HG03460 (cell line): ENCODE measurements at regions not wholly inside any gene's neighbourhood (a gene's known extent, or its start where the extent isn't known, plus 50 kb on each side); places are given as distances from the start of the nearest gene placed in this dataset.
"Not testable (repeated sequence)": the region's sequence is repeated elsewhere in the genome, so short reads cannot be mapped to it uniquely, and the experiment has no call there.

Experiments
- ATAC-seq: cut with Tn5 transposase; IDR thresholded peaks from one replicate; pipeline ENCODE4 v1.9.1; 2021; ENCODE audit not compliant: unreplicated experiment

DNA sequence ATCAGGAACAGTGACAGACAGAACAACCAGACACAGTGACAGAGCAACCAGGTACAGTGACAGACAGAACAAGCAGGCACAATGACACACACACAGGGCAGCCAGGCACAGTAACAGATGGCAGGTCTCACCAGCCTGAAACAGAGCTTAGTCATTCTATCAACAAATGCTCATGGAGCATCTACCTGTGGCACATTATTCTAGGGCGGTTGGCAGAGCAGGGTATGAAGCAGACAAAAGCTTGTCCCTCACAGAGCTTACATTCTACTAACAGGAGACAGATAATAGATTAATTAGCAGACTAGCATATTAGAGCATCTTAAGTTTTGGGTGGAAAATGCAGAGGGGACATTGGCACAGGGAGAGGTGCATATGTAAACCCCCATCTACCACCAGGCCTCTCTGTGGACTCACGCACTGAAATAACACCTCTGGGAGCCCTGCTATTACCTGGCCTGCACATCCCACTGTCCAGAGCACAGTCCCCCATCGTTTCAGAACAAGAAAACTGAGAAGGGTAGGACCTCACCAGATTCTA, 64.1 kb upstream of the RAB6C start:
- ATAC-seq: no peak

DNA sequence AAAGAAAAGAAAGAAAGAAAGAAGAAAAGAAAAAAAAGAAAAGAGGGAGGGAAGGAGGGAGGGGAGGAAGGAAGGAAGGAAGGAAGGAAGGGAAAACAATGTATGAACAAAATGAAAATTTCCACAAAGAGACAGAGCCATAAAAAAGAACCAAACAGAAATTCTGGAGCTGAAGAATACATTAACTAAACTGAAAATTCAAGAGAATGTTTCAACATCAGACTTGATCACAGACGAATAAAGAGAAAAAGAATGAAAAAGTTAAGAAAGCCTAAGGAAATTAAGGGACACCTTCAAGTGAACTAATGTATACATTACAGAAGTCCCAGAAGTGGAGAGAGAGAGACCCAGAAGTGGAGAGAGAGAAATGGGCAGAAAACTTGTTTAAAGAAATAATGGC, 60.9 kb upstream of the RAB6C start:
- ATAC-seq: no peak

DNA sequence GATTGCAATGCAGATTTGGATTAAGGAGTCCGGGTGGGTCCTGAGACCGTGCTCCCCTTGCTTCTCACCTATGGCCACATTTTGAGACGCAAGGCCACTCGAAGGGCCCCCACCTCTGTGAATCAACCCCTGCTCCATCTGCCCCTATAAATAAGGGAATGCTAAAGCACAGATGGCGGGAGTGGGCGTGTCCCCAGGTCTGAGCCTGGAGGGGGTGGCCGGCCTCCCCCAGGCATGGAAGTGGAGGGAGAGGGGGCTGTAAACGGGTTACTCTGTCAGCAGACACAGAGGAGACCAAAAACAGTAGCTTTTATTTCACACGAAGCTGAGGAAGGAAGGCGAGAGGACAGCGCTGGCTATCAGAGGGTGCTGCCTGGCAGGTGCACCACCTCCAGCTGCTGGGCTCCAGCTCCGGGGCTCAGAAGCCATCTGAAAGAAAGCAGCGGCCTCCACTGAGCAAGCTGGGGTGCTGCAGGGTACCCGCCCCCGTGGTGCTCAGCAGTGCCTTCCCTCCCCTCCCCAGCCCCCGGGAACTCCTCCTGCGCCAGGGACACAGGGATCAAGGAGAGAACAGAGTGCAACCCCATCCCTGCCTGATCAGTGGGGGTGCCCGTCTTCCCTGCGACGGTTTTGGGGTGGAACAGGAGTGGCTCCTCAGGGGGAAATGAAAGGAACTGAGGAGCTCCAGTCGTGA, 56.7 kb upstream of the RAB6C start:
- ATAC-seq: no peak

DNA sequence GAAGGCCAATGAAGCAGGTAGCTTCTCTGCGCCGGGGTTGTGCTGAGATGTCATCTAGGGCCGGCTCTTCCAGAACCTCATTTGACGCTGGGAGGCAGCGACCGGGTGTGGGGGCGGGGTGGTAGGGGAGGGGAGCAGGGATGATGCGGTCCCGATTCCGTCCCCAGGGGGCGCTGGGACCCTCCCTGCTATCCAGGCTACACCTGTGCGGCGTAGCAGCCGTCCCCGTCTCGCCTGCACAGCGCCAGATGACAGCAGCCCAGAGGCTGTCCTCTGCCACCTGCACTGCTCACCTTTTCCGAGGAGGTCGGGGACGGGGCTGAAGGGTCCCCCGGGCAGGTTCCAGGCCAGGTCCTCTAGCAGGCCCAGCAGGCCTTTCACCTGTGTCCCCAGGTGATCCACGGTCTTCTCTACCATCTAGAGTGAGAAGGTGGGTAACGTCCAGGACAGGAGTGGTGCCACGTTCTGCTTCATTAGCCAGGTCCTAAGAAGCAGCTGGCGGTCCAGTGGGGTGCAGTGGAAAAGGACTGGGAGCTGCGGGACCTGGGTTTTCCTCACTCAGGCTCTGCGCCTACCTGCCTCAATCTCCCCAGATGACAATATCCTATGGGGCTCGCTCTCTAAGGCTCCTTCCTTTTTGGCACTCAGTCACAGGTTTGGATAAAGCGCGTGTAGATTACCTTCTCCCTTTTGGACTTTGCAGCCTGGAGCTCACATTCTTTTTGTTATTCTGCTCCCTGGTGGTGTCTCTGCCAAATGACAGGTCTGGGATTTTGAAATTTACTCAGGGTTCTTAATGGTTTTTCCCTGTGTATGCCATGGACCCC, 56.0 kb upstream of the RAB6C start:
- no peak for ATAC-seq

DNA sequence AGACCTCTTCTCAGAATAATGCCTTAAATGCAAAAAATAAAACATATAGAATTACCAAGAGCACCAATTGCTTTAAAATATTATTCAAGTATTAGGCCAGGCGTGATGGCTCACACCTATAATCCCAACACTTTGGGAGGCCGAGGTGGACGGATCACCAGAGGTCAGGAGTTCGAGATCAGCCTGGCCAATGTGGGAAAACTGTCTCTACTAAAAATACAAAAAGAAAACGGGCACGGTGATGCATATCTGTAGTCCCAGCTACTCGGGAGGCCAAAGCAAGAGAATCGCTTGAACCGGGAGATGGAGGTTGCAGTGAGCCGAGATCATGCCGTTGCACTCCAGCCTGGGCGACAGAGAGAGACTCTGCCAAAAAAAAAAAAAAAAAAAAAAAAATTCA, 55.4 kb upstream of the RAB6C start:
- not testable (repeated sequence) for ATAC-seq

DNA sequence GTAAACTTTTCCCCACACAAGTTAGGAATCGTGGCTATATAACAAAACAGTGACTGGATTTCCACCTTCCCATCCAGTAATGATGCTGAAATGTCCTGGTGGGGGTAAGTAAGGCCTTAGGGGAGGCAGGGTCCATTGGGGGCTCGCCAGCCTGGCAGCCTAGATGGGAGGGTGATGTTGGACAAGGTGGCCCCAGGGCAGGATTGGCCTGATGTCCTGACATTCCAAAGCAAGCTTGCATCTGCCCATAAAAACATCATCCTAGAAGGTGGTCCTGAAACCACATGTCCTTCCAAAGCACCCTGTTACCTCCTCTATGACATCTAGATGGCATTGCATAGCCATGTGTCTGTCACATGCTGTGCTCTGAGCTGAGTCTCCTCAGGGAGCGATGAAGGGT, 54.1 kb upstream of the RAB6C start:
- ATAC-seq: no peak

DNA sequence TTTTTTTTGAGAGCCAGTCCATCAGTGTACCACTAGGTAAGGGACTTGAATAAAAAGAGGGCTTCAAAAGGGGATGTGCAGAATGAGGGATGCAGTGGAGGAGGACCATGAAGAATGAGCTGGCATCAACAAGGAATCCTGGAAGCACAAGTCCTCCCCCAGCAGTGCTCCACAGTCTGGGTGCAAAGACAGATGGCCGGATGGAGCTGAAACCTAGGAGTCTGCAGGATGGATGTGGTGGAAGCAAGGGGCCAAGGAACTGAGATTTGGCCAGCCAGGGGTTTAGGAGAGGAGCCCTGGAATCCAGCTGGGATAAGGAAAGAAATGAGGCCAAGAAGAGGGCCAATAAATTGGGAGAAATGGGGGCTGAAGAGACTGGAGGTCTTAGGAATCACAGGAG, 51.8 kb upstream of the RAB6C start:
- no peak for ATAC-seq

DNA sequence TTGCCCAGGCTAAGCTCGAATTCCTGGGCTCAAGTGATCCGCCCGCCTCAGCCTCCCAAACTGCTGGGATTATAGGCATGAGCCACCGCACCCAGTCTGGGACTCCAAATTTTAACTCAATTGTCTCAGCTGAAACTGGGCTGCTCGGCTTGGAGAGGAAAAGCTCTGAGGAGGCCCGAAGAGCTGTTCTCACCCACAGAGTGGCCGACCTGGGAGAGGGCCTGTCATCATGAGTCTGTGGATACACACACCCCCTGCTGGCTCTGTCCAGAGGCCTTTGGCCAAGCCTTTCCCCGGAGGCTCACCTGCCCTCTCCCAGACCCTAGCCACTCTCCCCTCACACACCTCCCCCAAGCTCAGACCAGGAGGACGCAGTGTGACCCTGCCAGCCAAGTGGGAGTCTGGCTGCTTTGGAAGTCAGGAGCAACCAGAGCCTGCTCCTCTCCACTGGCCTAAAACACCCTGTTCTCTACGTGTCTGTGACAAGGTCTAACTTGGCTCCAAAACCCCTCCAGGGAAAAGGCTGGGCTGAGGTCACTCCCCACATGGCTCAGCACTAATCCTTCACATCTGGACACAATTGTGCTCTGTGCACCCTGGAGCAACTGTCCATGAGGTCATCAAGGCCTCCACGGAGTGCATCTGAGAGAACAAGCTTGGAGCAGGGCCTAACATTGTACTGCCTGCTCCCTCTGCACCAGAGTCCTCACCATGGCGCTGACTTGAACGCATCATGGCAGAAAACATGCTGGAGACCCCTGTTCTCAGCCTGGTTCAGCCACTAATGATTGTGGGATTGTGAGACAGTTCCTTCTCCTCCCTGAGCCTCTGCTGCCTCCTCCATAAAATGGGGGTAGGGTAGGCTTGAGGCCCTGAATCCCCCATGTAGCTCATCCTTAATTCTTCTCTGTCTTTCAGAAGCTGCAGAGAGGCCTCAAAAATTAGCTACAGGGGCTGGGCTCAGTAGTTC, 49.9 kb upstream of the RAB6C start:
- ATAC-seq: no peak
